HAP-1 (cell line): ENCODE measurements at regions not wholly inside any gene's neighbourhood (a gene's known extent, or its start where the extent isn't known, plus 50 kb on each side); places are given as distances from the start of the nearest gene placed in this dataset.

Source experiments
- DNase-seq, 2 experiments: peaks; one replicate each; pipeline ENCODE4 v3.0.0-alpha.2; 2016 to 2020; ENCODE audit warnings: low spot score in 2 of 2
- H3K27me3 ChIP-seq: fragments of 250-450 bp; sonication (Bioruptor Pico); 2 replicates; pipeline ENCODE4 v1.5.1; 2020; ENCODE audit warnings: low read depth, mild to moderate bottlenecking, moderate library complexity
- H3K36me3 ChIP-seq: fragments of 250-450 bp; sonication (Bioruptor Pico); replicated peaks from 2 replicates; pipeline ENCODE4 v1.5.1; 2020; ENCODE audit warnings: mild to moderate bottlenecking
- H3K4me1 ChIP-seq: fragments of 250-450 bp; sonication (Bioruptor Pico); 2 replicates; pipeline ENCODE4 v1.5.1; 2020; ENCODE audit warnings: mild to moderate bottlenecking
- H3K4me3 ChIP-seq: fragments of 250-450 bp; sonication (Bioruptor Pico); 2 replicates; pipeline ENCODE4 v1.5.1; 2020; ENCODE audit warnings: mild to moderate bottlenecking, moderate library complexity
- H3K9me3 ChIP-seq: fragments of 250-450 bp; sonication (Bioruptor Pico); 2 replicates; pipeline ENCODE4 v1.5.1; 2020; ENCODE audit warnings: mild to moderate bottlenecking, moderate library complexity
- in situ Hi-C: fragments of 300-500 bp; cut with MboI; formaldehyde crosslinking; loops from 3 replicates; pipeline ENCODE4 v1.14.3; 2020; ENCODE audit warnings: low sequenced_read_pairs, inconsistent platforms, mixed read lengths

DNA sequence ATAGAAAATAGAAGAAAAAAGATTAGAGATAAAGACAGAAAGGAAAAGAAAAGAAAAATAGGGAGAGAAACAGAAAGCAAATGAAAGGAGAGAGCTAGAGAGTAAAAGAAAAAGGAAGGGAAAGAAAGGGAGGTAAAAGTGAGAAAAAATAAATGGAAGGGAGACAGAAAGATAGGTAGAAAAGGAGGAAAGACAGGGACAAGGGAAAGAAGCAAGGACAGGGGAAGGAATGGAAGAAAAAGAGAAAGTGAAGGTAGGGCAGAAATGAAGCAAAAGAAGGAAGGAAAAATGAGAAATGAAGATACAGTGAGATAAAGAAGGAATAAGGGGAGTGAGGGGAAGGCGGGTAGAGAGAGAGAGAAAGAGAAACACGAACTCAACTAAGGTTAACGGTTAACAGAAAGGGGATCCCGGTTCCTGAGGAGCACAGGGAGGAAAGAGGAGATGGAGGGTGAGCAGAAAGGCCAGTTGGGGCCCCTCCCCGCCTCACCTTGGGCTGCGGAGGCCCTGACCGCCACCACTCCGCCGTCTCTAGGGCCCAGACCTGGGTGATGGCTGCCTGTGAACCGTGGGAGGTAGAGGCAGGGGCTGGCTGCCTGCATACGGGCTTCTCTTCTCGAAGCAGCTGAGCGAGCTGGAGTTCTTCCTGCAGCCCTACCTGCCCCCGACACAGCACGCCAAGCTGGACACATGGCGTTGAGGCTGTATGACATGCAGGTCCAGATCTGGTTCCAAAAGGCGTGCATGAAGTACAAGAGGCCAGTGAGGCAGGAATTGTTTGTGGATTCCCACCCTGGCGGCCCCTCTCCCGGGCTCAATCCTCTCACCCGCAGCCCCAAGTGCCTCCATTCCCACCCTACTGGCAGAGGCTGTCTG lies 59.5 kb downstream of the SMUG1 start:
- DNase-seq, result no peak
- Histone ChIP-seq H3K36me3 (no peaks in the 10 kb centered on the region), H3K9me3 (no peaks in the 10 kb centered on the region), H3K4me1 (peaks cover 7% of the 10 kb centered on the region), H3K4me3 (no peak overlapping the region), H3K27me3 (peaks cover 15% of the 10 kb centered on the region)
- in situ Hi-C loops, result no loop called here
